Chondrocyte (in vitro differentiated cells): ENCODE measurements at regions not wholly inside any gene's neighbourhood (a gene's known extent, or its start where the extent isn't known, plus 50 kb on each side); places are given as distances from the start of the nearest gene placed in this dataset.
"Not testable (repeated sequence)": the region's sequence is repeated elsewhere in the genome, so short reads cannot be mapped to it uniquely, and the experiment has no call there.

Experiments
- DNase-seq: peaks from one replicate; pipeline ENCODE4 v3.0.0; 2021; ENCODE audit warnings: mixed read lengths, low spot score
- H3K27ac Mint-ChIP-seq: one replicate; pipeline ENCODE4 v1.8.0; 2021; ENCODE audit warnings: mild to moderate bottlenecking, moderate library complexity, mixed read lengths; ENCODE audit not compliant: unreplicated experiment
- H3K27me3 Mint-ChIP-seq: 2 replicates; pipeline ENCODE4 v1.8.0; 2021; ENCODE audit warnings: low read depth, mixed read lengths
- H3K36me3 Mint-ChIP-seq: 2 replicates; pipeline ENCODE4 v1.8.0; 2021; ENCODE audit warnings: low read depth, mixed read lengths
- H3K4me1 Mint-ChIP-seq: 2 replicates; pipeline ENCODE4 v1.8.0; 2021; ENCODE audit warnings: low read depth, mild to moderate bottlenecking, mixed read lengths
- H3K4me3 Mint-ChIP-seq: one replicate; pipeline ENCODE4 v1.8.0; 2021; ENCODE audit warnings: mild to moderate bottlenecking, moderate library complexity, mixed read lengths; ENCODE audit not compliant: unreplicated experiment
- H3K9me3 Mint-ChIP-seq: 2 replicates; pipeline ENCODE4 v1.8.0; 2021; ENCODE audit warnings: low read depth, mixed read lengths
- CTCF ChIP-seq: fragments of 200-600 bp; sonication (generic); IDR thresholded peaks from 2 replicates; pipeline ENCODE4 v1.5.0; 2021; ENCODE audit warnings: antibody characterized with exemption, mild to moderate bottlenecking, moderate library complexity

- Mint-ChIP-seq H3K4me3 (no peak overlapping the region), H3K4me1 (peaks cover 8% of the 10 kb centered on the region), H3K27ac (no peak overlapping the region), H3K36me3 (no peaks in the 10 kb centered on the region), H3K9me3 (peaks cover 6% of the 10 kb centered on the region), H3K27me3 (no peaks in the 10 kb centered on the region)
- no peak for DNase-seq
- TF ChIP-seq CTCF = no peak
Measured at GRCh38 chr7:81070956-81071355, 152.1 kb upstream of the SEMA3C start.

DNA sequence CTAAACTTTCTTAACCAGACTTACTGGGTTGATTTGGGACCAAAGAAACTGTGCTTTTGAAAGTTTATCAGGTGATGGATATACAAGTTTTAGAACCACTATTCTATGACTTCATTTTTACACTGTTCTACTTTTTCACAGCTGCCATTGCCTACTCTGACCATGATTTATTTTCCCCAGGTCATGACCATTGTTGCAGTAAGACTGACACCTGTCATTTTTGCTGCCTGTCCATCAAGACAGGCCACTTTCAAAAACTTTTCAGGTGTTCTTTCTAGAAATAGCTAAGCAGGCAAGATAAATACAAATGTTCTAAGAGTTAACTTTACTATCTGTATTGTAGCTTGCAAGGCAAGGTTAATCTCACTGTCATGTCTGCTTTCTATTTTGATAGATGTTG, 147.9 kb upstream of the SEMA3C start:
- no peak overlapping the region for H3K4me3 Mint-ChIP-seq
- peaks cover 3% of the 10 kb centered on the region for H3K9me3 Mint-ChIP-seq
- DNase-seq = no peak
- no peaks in the 10 kb centered on the region for H3K36me3 Mint-ChIP-seq
- no peak for TF ChIP-seq CTCF
- no peak overlapping the region for H3K27ac Mint-ChIP-seq
- no peaks in the 10 kb centered on the region for H3K27me3 Mint-ChIP-seq
- H3K4me1 Mint-ChIP-seq = no peaks in the 10 kb centered on the region

GRCh38 chr7:81064426-81064825, 145.6 kb upstream of the SEMA3C start:
- Mint-ChIP-seq H3K36me3 (no peaks in the 10 kb centered on the region), H3K4me3 (no peak overlapping the region), H3K4me1 (no peaks in the 10 kb centered on the region), H3K27me3 (no peaks in the 10 kb centered on the region), H3K27ac (no peak overlapping the region), H3K9me3 (peaks cover 3% of the 10 kb centered on the region)
- no peak for DNase-seq
- TF ChIP-seq CTCF = no peak

DNA sequence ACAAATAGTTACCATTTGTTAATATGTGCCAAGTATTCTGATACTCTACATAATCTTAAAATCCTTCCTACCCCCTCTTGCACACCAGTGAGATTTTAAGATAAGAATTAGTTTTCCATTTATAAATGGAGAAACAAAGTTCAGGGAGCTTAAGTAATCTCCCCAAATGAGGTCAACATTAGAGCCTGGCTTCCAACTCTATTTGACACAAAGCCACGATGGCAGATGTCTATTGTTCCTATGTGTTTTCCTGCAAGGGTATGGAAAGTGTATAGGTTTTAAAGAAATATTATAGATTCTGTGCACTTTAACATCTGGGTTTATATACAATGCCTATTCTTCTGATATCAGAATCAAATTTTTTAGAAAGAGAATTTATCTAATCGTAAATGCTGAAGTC, 143.9 kb upstream of the SEMA3C start:
- H3K27ac Mint-ChIP-seq = no peak overlapping the region
- H3K4me3 Mint-ChIP-seq = no peak overlapping the region
- TF ChIP-seq CTCF = no peak
- no peak for DNase-seq
- H3K4me1 Mint-ChIP-seq = no peaks in the 10 kb centered on the region
- no peaks in the 10 kb centered on the region for H3K9me3 Mint-ChIP-seq
- H3K36me3 Mint-ChIP-seq = no peaks in the 10 kb centered on the region
- no peaks in the 10 kb centered on the region for H3K27me3 Mint-ChIP-seq

DNA sequence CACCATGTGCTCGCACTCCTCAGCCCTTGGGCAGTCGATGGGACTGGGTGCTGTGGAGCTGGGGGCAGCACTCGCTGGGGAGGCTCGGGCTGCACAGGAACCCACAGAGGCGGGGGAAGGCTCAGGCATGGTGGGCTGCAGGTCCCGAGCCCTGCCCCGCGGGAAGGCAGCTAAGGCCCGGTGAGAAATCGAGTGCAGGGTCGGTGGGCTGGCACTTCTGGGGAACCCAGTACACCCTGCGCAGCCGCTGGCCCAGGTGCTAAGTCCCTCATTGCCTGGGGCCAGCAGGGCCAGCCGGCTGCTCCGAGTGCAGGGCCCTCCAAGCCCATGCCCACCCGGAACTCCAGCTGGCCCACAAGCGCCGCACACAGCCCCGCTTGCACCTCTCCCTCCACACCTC, 138.6 kb upstream of the SEMA3C start:
- not testable (repeated sequence) for H3K27me3 Mint-ChIP-seq, DNase-seq, H3K4me1 Mint-ChIP-seq, H3K4me3 Mint-ChIP-seq, H3K27ac Mint-ChIP-seq, H3K36me3 Mint-ChIP-seq
- H3K9me3 Mint-ChIP-seq = peaks cover 11% of the 10 kb centered on the region

DNA sequence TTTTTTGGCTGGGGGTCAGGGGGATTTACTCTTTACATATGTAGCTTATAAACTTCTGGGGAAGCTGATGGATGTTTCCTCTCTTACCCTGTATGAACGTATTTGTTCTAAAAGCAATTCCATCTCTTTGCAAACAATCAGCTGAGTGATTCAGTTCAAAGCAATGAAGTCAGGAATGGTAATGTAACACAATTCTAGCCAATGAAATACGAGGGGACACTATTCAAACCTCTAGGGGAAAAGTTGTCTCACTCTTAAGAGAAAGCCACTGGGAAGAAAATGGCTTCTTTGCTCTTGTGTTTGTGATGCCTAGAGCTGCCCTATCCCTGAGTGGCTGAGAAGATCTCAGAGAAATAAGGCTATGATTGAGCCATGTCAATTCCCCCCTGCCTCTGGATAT, 134.8 kb upstream of the SEMA3C start:
- TF ChIP-seq CTCF = no peak
- DNase-seq = no peak
- no peak overlapping the region for H3K4me3 Mint-ChIP-seq
- H3K4me1 Mint-ChIP-seq = peaks cover 14% of the 10 kb centered on the region
- H3K9me3 Mint-ChIP-seq = peaks cover 21% of the 10 kb centered on the region
- H3K36me3 Mint-ChIP-seq = no peaks in the 10 kb centered on the region
- no peaks in the 10 kb centered on the region for H3K27me3 Mint-ChIP-seq
- H3K27ac Mint-ChIP-seq = no peak overlapping the region
